ENCODE measurements at regions not wholly inside any gene's neighbourhood (a gene's known extent, or its start where the extent isn't known, plus 50 kb on each side); places are given as distances from the start of the nearest gene placed in this dataset.

DNA sequence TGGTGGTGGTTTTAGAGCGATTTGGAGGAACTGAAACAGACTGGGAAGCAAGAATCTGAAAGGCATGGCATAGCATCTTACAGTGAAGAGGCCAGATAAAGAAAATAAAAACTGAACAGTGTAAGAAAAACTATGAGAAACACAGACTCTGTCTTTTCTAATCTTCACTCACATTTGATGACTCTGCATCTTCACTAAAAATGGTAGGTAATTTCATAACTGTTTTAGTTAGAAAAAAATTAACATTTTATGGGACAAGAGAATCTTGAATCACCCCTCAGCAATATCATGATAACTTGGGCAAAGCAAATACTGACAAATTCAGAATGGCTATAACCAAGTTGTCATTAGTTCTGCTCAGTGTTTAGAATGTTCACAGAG is 812.6 kb downstream of the MCTP2 start:
- TF ChIP-seq, protein P1, sequence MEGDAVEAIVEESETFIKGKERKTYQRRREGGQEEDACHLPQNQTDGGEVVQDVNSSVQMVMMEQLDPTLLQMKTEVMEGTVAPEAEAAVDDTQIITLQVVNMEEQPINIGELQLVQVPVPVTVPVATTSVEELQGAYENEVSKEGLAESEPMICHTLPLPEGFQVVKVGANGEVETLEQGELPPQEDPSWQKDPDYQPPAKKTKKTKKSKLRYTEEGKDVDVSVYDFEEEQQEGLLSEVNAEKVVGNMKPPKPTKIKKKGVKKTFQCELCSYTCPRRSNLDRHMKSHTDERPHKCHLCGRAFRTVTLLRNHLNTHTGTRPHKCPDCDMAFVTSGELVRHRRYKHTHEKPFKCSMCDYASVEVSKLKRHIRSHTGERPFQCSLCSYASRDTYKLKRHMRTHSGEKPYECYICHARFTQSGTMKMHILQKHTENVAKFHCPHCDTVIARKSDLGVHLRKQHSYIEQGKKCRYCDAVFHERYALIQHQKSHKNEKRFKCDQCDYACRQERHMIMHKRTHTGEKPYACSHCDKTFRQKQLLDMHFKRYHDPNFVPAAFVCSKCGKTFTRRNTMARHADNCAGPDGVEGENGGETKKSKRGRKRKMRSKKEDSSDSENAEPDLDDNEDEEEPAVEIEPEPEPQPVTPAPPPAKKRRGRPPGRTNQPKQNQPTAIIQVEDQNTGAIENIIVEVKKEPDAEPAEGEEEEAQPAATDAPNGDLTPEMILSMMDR (optimal IDR thresholded peaks at IDR 0.05 in 1 of 3, IDR thresholded peaks at IDR 0.05 in 1 of 3, conservative IDR thresholded peaks at IDR 0.05 in 1 of 3; ENCODE audit: extremely low read depth in 1 of 3, insufficient read depth in 2 of 3, low read length in 3 of 3), result no peak
- TF ChIP-seq EZH2 (IDR thresholded peaks at IDR 0.05; ENCODE audit: low read length), result no peak

Data from keratinocyte (primary cell).